ENCODE measurements at regions not wholly inside any gene's neighbourhood (a gene's known extent, or its start where the extent isn't known, plus 50 kb on each side); places are given as distances from the start of the nearest gene placed in this dataset.

DNA sequence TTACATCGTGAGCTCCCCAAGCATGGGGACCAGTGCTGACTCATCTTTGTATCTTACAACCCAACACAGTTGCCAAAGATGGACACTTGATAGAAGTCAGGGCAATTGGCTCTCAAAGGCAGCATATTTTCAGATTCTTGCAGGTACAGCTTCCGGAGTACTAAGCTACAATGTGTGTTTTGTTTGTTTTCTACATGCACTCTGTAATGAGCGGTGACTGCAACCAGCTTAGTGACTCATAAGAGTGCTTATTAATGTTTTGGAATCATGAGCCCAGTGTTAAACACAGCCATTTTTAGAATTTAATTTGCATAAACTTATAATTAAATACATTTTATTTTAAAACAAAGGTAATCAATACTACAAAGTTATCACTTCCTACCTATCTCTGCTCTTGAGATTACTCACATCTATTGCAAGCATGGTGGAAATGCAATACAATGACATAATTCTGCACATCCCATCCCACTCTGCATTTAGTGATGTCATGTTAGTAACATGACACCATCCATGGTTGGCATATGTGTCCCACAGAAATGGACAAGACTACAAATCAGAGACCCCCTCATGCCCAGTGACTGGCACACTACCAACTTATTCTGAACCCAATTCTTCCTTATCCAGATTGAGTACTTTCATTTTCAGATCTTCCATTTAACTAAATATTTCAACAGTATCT, 399.8 kb upstream of the ST6GAL2 start:
- DNase-seq: no peak
- Histone ChIP-seq H3K36me3 (no peaks in the 10 kb centered on the region), H3K27ac (no peak overlapping the region), H3K4me1 (peaks cover 2% of the 10 kb centered on the region), H3K4me3 (no peak overlapping the region), H3K9me3 (replicated peaks) (no peaks in the 10 kb centered on the region), H3K27me3 (no peaks in the 10 kb centered on the region)

DNA sequence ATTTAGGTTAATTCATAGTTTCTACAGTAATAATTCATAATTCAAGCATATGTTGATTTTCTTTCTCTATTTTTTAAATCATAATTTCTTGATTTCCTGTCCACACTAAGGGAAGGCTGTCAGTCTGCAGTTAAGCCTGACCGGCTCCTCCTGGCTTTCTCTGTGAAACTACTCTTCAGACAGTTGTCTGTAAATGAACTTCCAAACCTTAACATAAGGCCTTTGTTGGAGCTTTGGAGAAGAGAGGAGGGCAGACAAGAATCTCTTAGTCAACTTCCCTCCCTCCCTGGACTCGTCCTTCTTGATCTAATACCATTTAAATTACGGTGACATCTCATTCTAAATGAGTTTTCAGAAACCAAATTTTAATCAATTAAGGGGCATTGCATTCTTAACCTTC, 404.1 kb upstream of the ST6GAL2 start:
- no peaks in the 10 kb centered on the region for H3K36me3 ChIP-seq
- H3K4me1 ChIP-seq: no peaks in the 10 kb centered on the region; the same call in 1 of the 2 replicates
- DNase-seq: no peak
- H3K4me3 ChIP-seq: no peak overlapping the region
- no peaks in the 10 kb centered on the region for H3K27me3 ChIP-seq
- H3K9me3 ChIP-seq (replicated peaks): peaks cover 4% of the 10 kb centered on the region; the same call in 1 of the 2 replicates
- no peak overlapping the region for H3K27ac ChIP-seq

DNA sequence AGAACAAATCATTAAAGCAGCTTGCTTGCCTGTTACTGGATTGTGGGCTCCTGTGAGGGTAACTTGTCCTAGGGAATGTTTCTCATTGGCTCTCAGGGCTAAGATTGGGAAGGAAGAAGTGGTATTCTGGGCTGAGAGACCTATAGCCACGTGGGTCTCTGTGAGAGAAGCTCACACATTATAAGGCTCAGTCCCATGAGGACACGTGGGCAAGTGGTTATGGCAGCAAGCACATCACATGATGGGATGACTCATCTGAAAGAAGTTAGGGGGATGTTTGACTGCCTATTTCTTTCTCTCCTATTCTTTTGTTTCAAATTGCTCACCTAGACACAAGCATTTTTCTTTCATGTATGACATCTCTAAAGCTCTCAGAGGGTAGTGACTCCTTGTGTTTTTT, 418.0 kb upstream of the ST6GAL2 start:
- H3K4me1 ChIP-seq: peaks cover 6% of the 10 kb centered on the region
- H3K27me3 ChIP-seq: no peaks in the 10 kb centered on the region
- no peak for DNase-seq
- no peak overlapping the region for H3K27ac ChIP-seq
- no peaks in the 10 kb centered on the region for H3K36me3 ChIP-seq
- no peaks in the 10 kb centered on the region for H3K9me3 ChIP-seq (replicated peaks)
- no peak overlapping the region for H3K4me3 ChIP-seq

DNA sequence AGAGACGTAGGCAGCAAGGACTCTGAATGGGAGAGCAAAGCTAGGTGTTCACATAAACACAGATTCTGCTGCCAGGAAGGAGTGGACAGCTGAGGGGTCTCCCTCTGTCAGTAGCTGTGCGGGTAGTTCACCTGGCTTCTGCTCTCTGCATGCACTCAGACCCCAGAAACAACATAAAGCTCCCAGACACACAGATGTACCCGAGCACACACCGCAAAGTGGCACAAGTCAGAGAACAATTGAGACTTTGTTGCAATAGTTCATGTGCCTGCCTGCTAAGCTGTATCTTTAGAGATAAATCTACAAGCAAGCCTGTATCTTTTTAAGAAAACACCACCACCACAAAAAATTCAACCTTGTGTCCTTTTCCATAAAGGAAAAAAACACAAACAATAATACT, 420.0 kb upstream of the ST6GAL2 start:
- Histone ChIP-seq H3K9me3 (replicated peaks) (no peaks in the 10 kb centered on the region), H3K4me1 (peaks cover 6% of the 10 kb centered on the region), H3K27me3 (no peaks in the 10 kb centered on the region), H3K36me3 (no peaks in the 10 kb centered on the region), H3K4me3 (no peak overlapping the region), H3K27ac (no peak overlapping the region)
- DNase-seq: peak; percentile 30 to 63

DNA sequence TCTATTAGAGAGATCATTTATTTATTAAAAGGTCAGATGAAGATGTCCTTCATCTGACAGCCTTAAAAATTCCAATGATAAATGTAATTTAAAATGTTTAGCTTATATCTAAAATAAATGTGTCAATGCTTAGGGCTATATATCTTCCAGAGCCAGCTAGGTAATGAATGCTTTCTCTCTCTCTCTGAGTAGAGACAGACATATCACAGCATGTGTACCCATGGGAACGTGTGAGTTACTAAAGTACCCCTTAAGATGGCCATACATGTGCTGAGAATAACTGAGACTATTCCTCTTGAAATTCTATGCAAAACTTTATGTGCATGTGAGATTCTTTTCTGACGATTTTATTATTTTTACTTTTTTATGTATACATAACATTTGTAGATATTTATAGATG, 420.9 kb upstream of the ST6GAL2 start:
- Histone ChIP-seq H3K27ac (no peak overlapping the region), H3K9me3 (replicated peaks) (no peaks in the 10 kb centered on the region), H3K4me3 (no peak overlapping the region), H3K27me3 (no peaks in the 10 kb centered on the region), H3K36me3 (no peaks in the 10 kb centered on the region), H3K4me1 (peaks cover 6% of the 10 kb centered on the region)
- DNase-seq: no peak

DNA sequence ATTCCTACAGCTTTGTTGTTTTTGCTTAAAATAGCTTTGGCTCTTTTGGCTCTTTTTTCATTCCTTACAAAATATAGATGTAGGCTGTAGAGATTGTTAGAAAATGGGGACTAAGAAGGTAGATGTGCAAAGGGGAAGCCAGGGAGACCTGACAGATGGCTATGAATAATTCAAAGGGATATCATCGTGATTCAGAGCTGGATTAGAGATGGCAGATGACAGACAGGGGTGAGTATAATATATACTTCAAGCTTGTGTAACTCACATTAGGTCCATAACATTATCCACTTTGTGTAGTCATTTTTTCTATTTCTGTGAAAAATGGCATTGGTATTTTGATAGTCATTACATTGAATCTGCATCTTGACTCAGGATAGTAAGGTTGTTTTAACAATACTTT, 422.9 kb upstream of the ST6GAL2 start:
- Histone ChIP-seq H3K9me3 (replicated peaks) (no peaks in the 10 kb centered on the region), H3K36me3 (no peaks in the 10 kb centered on the region), H3K4me1 (peaks cover 15% of the 10 kb centered on the region), H3K4me3 (no peak overlapping the region), H3K27ac (no peak overlapping the region), H3K27me3 (no peaks in the 10 kb centered on the region)
- no peak for DNase-seq

DNA sequence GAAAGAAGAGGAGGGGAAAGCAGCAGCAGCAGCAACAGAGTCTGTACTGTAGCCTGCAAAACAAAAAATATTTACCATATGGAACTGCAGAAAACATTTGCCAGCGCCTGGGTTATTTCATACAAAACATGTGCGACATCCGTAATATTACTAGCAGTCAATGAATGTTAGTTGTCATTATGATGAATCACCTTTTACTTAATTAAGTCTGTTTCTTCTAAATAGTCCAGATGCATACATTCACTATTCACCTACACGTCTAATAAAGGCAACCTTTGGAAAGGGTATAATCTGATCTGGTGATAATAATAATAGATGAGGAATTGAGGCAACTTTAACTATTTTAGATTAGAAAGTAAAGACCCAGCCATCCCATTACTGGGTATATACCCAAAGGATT, 426.3 kb upstream of the ST6GAL2 start:
- peaks cover 9% of the 10 kb centered on the region; the same call in 1 of the 2 replicates for H3K4me1 ChIP-seq
- no peak overlapping the region for H3K27ac ChIP-seq
- H3K27me3 ChIP-seq: no peaks in the 10 kb centered on the region
- H3K4me3 ChIP-seq: no peak overlapping the region
- no peaks in the 10 kb centered on the region for H3K9me3 ChIP-seq (replicated peaks)
- DNase-seq: no peak
- H3K36me3 ChIP-seq: no peaks in the 10 kb centered on the region

DNA sequence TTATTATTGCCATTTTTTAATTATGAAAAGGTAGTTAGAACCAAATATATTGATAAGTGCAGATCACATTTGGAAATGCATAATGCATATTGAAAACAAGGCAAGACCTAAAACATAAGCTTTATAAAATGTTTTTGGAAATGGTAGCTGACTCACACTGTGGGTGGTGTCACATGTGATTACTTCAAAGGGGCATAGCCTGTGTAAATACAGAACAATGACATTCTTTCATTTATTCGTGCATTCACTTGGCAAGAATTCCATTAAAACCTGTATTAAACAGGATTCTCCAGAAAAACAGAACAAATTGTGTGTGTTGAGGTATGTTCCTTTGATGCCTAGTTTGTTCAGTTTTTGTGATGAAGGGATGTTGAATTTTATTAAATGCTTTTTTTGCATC, 427.3 kb upstream of the ST6GAL2 start:
- Histone ChIP-seq H3K4me1 (peaks cover 9% of the 10 kb centered on the region; the same call in 1 of the 2 replicates), H3K27me3 (no peaks in the 10 kb centered on the region), H3K9me3 (replicated peaks) (no peaks in the 10 kb centered on the region), H3K27ac (no peak overlapping the region), H3K4me3 (no peak overlapping the region), H3K36me3 (no peaks in the 10 kb centered on the region)
- DNase-seq: no peak

DNA sequence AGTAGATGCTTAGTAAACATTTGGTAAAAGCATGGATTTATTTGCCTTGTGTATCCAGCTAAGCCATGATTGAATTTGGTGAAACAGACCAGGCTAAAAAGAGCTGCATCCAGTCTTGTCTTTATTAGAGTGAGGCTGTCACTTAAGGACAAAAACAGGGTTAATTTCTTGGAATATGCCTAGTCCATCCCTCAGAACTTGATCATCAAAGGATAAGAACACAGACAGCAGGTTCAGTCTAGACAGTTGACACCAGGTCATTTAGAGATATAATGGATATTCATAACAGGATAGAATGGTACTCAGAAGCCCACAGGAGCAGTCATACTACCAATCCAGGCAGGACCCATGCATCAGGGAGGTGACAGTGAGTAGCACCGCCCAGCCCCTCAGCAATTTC, 434.9 kb upstream of the ST6GAL2 start:
- no peak overlapping the region for H3K4me3 ChIP-seq
- no peak for DNase-seq
- H3K27ac ChIP-seq: no peak overlapping the region
- H3K4me1 ChIP-seq: peaks cover 13% of the 10 kb centered on the region
- no peaks in the 10 kb centered on the region for H3K36me3 ChIP-seq
- H3K27me3 ChIP-seq: no peaks in the 10 kb centered on the region
- no peaks in the 10 kb centered on the region for H3K9me3 ChIP-seq (replicated peaks)

DNA sequence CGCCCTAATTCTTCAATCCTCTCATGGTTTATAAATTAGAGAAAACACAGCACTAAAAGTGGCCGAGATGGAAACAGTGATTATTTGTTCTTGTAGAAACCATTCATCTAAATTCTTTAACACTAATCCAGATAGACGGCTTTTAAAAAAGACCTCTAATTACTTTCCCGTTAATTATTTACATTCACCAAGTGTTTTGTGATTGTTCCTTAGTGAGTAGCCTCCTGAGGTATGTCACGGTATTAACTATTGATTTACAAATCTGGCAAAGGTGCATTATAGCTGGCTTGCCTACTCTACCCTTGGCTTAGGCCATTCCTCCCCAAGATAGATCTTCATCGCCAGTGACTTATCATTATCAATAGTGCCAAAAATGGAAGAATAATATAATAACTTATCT, 436.4 kb upstream of the ST6GAL2 start:
- Histone ChIP-seq H3K36me3 (no peaks in the 10 kb centered on the region), H3K9me3 (replicated peaks) (peaks cover 5% of the 10 kb centered on the region), H3K27ac (no peak overlapping the region), H3K4me3 (no peak overlapping the region), H3K27me3 (no peaks in the 10 kb centered on the region), H3K4me1 (peaks cover 28% of the 10 kb centered on the region)
- no peak for DNase-seq

DNA sequence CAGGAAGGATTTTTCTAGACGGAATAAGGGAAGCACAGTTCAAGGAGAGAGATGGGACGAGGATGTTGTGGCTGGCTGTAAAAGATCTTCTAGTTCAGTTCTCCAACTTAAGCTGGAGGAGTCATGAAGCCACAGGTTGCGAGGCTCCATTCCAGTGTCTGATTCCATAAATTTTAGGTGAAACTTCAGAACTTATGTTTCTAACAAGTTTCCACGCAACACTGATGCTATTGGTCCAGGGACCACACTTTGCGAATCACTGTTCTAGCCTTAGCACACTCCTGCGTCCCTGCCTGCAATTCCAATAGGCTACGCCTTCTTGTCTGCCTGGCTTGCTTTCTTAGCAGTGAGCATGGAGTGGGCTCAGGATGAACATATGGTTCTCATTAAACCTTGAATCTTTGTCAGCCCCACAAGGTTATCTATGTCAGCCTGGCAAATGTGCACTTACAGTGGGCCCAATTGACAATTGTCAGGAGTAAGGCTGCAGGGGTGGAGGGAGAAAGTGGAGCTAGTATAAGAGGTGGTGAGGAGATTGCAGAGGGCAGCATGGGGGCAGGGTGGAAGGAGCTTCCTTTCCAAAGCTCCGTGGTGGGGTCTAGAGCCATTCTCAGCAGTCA, 438.1 kb upstream of the ST6GAL2 start:
- H3K4me1 ChIP-seq: peaks cover 28% of the 10 kb centered on the region
- no peaks in the 10 kb centered on the region for H3K27me3 ChIP-seq
- H3K27ac ChIP-seq: no peak overlapping the region
- H3K9me3 ChIP-seq (replicated peaks): peaks cover 12% of the 10 kb centered on the region
- no peaks in the 10 kb centered on the region for H3K36me3 ChIP-seq
- H3K4me3 ChIP-seq: no peak overlapping the region
- no peak for DNase-seq

DNA sequence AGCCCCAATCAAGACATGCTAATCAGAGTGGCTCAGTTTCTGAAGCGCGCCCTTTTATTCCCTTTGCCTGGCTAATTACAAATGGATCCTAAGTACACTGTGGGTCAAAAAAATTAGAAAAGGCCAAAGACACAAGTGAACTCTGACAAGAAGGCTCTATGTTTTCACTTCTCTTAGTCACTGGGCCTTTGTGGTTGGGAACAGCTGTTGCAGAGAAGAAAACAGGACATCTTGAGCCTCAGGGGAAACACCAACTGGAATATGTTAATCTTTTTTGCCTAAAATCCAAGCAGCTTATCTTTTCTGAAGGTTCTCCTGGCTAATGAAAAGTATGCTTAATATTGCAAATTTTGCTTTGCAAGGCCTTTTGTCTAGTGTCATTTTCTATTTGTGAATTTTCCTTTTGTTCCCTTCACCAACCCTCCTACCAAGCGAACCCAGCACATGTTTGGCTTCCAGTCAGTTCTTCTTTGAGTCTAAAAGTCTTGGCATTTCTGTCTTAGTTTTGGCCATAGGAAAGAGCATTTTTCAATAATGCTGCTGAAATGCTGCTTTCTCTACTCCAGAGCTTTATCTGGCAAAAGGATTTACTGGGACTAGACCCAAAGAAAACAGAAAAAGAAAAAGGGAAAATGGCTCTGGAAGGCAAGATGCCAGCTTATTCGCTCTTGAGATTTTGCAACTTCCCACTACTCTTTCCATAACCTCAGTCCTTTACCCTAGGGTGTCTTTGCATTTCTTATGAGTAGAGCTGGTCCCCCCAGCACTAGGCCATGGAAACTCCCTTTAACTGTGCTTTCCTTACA, 440.2 kb upstream of the ST6GAL2 start:
- Histone ChIP-seq H3K27ac (peak overlapping the region; percentile 92), H3K4me3 (no peak overlapping the region), H3K36me3 (no peaks in the 10 kb centered on the region), H3K27me3 (no peaks in the 10 kb centered on the region), H3K4me1 (peaks cover 28% of the 10 kb centered on the region), H3K9me3 (replicated peaks) (peaks cover 17% of the 10 kb centered on the region)
- peak; percentile 77 to 92 for DNase-seq

DNA sequence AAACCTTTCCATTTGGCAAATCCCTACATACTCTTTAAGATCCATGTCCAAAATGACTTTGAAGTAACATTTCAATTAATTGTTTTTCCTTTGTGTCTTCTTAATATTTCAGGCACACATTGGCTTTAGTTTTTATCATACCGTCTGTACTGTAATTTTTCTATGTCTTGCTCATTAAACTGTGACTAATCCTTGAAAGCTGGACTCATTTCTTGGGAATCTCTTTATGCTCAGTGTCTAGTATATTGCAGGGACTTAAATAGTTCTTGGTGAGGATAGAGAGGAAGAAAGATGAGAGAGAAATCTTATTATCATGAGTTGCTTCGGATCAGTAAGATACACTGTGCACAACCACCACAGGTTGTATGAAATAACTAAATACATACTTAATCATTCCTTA, 448.3 kb upstream of the ST6GAL2 start:
- Histone ChIP-seq H3K27ac (peak overlapping the region; percentile 38), H3K27me3 (no peaks in the 10 kb centered on the region), H3K4me3 (no peak overlapping the region), H3K4me1 (peaks cover 44% of the 10 kb centered on the region), H3K9me3 (replicated peaks) (peaks cover 5% of the 10 kb centered on the region; the same call in 1 of the 2 replicates), H3K36me3 (no peaks in the 10 kb centered on the region)
- DNase-seq: peak in 1 of 2 experiments; percentile 46

DNA sequence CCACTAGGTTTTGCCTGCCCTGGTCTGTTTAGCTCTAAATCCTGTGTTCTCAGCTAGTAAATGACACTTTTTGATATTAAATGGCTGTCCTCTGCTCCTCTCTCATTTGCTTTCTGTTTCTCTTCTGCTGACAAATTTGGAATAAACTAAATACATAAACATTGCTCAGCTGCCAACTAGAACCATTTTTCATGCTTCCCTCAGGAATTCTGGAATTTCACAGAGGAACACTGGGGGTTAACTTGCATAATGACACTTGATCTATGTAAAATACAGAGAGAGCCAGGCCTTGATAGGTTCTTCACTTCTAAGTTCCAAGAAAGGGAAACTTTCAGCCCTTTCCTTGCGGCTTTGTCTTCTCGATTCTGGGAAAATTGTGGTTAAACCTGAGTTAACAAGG, 450.6 kb upstream of the ST6GAL2 start:
- Histone ChIP-seq H3K27me3 (no peaks in the 10 kb centered on the region), H3K36me3 (no peaks in the 10 kb centered on the region), H3K4me1 (peaks cover 44% of the 10 kb centered on the region), H3K27ac (peak overlapping the region; percentile 74), H3K4me3 (peak overlapping the region; percentile 33), H3K9me3 (replicated peaks) (0 out of 2 replicates have a peak, but pooled peaks cover 5% of the 10 kb centered on the region)
- DNase-seq: peak; percentile 33 to 60

DNA sequence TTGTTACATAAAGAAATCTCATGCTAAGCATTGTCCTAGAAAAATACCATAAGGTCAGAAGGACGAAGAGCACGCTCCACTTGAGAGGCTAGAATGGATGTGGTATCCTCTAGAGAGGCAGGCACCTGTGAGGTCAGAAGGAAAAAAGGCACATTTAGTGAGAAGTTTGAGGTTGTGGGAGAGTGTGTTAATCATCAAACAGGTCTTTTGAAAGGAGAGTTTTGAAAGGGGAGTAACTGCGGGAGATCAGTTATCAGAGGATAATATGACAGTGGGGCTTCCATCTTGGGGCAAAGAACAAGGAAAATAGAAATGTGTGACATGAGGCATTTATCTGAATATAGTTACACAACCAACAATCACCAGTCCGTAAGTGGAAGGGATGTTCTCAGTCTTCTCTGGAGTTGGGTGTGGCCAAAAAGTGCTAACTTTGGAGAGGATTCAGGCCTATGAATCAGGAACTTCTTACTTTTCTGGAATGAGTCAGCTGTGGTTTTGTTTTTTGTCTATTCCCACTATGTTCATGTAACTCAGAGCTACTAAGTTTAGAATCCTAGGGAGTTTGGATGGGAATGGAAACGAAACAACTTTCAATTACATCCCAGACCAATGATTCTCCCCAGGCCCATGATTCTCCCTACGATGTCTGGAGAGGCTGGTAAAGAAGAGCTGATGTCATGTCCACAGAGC, 451.4 kb upstream of the ST6GAL2 start:
- peaks cover 44% of the 10 kb centered on the region for H3K4me1 ChIP-seq
- H3K4me3 ChIP-seq: no peak overlapping the region
- 0 out of 2 replicates have a peak, but pooled peaks cover 9% of the 10 kb centered on the region for H3K9me3 ChIP-seq (replicated peaks)
- H3K27ac ChIP-seq: peak overlapping the region; percentile 74; the same call in 1 of the 2 replicates
- H3K36me3 ChIP-seq: no peaks in the 10 kb centered on the region
- H3K27me3 ChIP-seq: no peaks in the 10 kb centered on the region
- no peak for DNase-seq
